Sigmoid colon (tissue), 4 donors: ENCODE measurements at regions not wholly inside any gene's neighbourhood (a gene's known extent, or its start where the extent isn't known, plus 50 kb on each side); places are given as distances from the start of the nearest gene placed in this dataset.

Experiments used
- CTCF ChIP-seq, 4 experiments: fragments of 450-650 bp in 3 of 4; fragments of 200-600 bp in 1 of 4; IDR thresholded peaks; one replicate each; pipeline ENCODE4 v1.5.1; 2016 to 2019; ENCODE audit warnings: antibody characterized with exemption in 4 of 4, mild to moderate bottlenecking in 3 of 4, moderate library complexity in 2 of 4
- POLR2A ChIP-seq, 2 donors: fragments of 450-650 bp; IDR thresholded peaks; one replicate each; pipeline ENCODE4 v1.6.1; 2016; ENCODE audit warnings: antibody characterized with exemption in 2 of 2, mild to moderate bottlenecking in 2 of 2, moderate library complexity in 2 of 2
- POLR2AphosphoS5 ChIP-seq, 4 donors: sonication (generic); formaldehyde crosslinking; IDR thresholded peaks; one replicate each; pipeline ENCODE4 v1.6.1; 2017; ENCODE audit warnings: antibody characterized with exemption in 4 of 4

- TF ChIP-seq POLR2A (IDR thresholded peaks at IDR 0.05) (no peak), POLR2AphosphoS5 (IDR thresholded peaks at IDR 0.05) (no peak), CTCF (IDR thresholded peaks at IDR 0.05) (no peak)
Observed at GRCh38 chr4:119873132-119873531, 193.5 kb downstream of the MAD2L1 start.
